GM11168 (cell line): ENCODE measurements at regions not wholly inside any gene's neighbourhood (a gene's known extent, or its start where the extent isn't known, plus 50 kb on each side); places are given as distances from the start of the nearest gene placed in this dataset.
"Not testable (repeated sequence)": the region's sequence is repeated elsewhere in the genome, so short reads cannot be mapped to it uniquely, and the experiment has no call there.

Source experiments
- in situ Hi-C: fragments of 300-500 bp; cut with MboI; formaldehyde crosslinking; loops from one replicate; pipeline ENCODE4 v1.12.0; 2022; ENCODE audit warnings: low sequenced_read_pairs; ENCODE audit not compliant: unreplicated experiment

DNA sequence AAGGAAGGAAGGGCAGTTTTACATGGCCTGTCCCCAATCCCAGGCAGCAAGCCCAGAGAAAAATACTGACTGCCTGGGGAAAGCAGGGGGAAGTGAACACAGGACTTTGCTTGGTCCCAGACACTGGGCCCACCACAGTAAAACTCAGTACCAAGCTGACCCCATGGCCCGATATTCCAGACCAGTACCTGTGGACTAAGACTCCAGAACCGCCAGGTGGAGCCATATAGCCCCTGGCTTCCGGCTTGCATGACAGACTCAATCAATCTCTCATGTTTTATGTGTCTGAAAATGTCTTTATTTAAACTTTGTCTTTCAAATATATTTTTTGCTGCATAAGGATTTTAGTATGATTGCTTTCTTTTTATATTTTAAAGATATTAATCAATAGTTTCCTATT is 767.9 kb upstream of the SLITRK6 start:
- in situ Hi-C loops, result no loop called here

DNA sequence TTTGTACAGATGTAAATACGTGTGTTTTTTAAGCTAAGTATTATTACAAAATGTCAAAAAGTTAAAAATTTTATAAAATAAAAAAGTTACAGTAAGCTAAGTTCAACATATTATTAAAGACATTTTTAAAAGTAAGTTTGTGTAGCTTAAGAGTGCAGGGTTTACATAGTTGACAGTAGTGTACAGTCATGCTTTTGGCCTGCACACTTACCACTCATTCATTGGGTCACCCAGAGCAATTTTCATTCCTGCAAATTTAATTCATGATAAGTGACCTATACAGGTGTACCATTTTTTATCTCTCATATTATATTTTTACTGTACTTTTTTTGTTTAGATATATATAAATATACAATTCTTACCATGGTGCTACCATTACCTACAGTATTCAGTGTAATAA is 769.9 kb upstream of the SLITRK6 start:
- in situ Hi-C loops, result no loop called here

- in situ Hi-C loops, result no loop called here
Observed at GRCh38 chr13:86569974-86570373, 770.8 kb upstream of the SLITRK6 start.

DNA sequence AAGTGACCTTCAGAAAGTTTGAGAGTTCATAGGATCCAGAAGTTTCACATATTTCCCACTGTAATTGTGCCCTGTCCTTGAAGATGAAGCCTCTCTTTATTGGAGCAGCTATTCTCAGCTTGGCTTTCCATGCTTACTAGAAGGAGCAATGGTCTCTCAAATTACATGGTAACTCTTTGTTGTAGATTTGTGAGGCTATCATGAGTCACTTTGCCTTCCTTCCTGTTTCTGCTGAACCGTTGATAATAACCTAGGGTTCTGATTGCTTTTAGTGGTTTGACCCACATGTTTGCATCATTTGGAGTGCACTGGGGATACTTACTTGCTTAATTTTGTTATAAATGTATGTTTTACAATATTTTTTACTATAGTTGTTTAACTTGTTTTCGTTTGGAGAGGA is 772.9 kb upstream of the SLITRK6 start:
- in situ Hi-C loops, result no loop called here

- in situ Hi-C loops, result no loop called here
Observed at GRCh38 chr13:86579662-86580061, 780.4 kb upstream of the SLITRK6 start.

- in situ Hi-C loops, result no loop called here
Observed at GRCh38 chr13:86581706-86582105, 782.5 kb upstream of the SLITRK6 start.

GRCh38 chr13:86584301-86584700 is 785.1 kb upstream of the SLITRK6 start:
- in situ Hi-C loops, result no loop called here

DNA sequence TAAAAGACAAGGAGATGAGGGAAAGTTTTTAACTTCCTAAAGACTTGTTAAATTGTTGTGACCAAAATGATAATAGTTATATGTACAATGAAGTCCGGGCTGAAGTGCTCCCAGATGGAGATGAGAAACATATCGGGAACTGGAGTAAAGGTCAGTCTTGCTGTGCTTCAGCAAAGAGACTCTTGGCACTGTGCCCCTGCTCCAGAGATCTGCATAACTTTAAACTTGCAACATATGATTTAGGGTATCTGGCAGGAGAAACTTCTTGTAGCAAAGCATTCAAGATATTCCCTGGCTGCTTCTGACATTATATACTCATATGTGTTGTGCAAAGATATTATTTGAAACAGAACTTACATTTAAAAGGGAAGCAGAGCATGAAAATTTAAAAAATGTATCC is 786.6 kb upstream of the SLITRK6 start:
- in situ Hi-C loops, result no loop called here

DNA sequence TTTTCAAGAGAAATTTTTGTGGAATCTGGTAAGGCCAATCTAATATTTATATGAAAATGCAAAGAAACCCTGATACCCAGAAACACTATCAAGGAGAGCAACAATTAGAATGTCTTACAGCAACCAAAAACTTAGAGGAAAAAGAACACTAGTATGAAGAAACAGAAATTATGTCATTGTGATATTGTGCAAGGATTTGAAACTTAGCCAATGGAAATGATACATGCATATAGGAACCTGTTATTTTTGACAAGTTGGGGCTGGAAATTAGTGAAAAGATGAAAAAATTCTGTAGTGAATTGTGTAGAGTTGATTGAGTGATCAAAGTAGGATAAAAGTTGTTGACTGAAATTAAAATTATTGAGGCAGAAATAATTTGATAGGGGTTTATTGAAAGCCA is 792.6 kb upstream of the SLITRK6 start:
- in situ Hi-C loops, result no loop called here

DNA sequence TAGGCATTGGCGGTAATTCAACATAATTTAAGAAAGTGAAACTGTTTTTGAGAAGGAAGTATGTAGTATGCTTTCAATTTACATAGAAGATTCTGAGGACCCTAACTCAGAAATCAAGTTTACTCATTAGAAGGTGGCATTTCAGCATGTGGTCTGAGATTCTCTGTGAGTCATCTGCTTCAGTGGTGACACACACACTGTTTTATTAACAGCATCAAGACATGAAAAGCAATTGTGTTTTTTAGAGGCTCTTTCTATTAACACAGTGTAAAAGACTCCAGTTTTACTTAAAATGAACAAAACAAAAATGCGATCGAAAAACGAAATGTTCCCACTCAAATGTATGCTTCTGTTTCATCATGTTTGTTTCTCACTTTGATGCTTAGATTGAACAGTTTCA is 802.1 kb upstream of the SLITRK6 start:
- in situ Hi-C loops, result no loop called here

- in situ Hi-C loops, result no loop called here
Observed at GRCh38 chr13:86606264-86606663, 807.0 kb upstream of the SLITRK6 start.

DNA sequence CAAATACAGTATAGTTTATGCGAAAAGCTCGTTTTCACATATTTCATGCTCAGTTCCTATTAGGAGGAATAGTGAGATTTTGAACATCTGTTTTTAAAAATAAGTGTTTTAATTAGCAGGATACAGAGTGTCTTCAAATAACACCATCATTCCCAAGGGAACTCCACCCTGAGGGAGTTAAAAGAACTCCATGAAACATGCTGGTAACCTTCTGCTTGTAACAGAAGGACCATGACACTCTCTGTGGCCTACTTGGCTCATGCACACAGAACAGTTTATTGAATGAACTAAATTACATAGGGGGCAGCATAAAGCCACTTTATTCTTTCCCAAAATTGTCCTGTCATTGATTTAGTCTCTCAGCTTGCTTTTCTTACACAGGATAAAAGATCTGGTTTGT is 809.5 kb upstream of the SLITRK6 start:
- in situ Hi-C loops, result no loop called here

- in situ Hi-C loops, result no loop called here
Observed at GRCh38 chr13:86633346-86633745, 834.1 kb upstream of the SLITRK6 start.

DNA sequence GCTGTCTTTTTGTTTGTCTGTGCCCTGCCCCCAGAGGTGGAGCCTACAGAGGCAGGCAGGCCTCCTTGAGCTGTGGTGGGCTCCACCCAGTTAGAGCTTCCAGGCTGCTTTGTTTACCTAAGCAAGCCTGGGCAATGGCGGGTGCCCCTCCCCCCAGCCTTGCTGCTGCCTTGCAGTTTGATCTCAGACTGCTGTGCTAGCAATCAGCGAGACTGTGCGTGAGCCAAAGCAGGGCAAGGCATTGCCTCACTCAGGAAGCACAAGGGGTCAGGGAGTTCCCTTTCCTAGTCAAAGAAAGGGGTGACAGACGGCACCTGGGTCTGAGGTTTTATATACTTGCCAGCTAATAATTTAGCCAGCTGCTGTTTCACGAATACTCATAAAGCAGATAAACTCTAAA is 852.0 kb upstream of the SLITRK6 start:
- in situ Hi-C loops, result not testable (repeated sequence)

- in situ Hi-C loops, result no loop called here
Observed at GRCh38 chr13:86653009-86653408, 853.8 kb upstream of the SLITRK6 start.

- in situ Hi-C loops, result no loop called here
Observed at GRCh38 chr13:86655561-86655960, 856.3 kb upstream of the SLITRK6 start.

- in situ Hi-C loops, result no loop called here
Observed at GRCh38 chr13:86660090-86660489, 860.9 kb upstream of the SLITRK6 start.

DNA sequence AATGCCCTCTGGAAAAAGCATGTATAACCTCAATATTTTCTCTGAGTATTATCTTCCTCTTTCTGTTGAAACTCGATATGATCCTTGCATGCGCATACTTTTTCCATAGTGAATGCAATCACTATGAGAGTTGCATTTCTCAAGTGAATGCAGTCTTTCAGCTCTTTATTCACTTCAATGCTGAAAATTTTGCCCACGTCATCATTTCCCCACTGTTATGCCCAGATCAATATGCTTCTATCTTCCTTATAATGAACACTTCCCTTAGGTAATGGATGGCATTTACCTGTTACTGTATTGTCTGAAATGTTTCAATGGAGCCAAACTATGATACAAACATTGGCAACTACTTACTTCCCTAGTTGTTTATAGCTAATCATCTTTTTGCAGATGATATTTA is 866.6 kb upstream of the SLITRK6 start:
- in situ Hi-C loops, result no loop called here

DNA sequence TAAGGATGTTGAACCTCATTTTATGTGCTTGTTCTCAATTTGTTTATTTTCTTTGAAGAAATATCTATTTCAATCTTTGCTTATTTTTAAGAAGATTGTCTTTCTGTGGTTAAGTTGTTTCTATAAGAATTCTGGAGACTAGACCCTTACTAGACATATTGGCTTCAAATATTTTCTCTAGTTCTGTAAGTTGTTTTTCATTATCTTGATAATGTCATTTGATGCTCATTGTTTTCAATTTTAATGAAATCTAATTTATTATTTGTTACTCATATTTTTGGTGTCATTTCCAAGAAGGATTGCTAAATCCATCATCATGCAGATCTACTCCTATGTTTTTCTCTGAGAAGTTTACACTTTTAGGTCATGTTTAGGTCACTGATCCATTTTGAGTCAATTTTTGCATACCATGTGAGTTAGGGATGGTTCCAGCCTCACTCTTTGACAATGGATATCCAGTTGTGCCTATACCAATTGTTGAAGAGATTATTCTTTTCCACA is 874.8 kb upstream of the SLITRK6 start:
- in situ Hi-C loops, result no loop called here

GRCh38 chr13:86681223-86681622 is 882.0 kb upstream of the SLITRK6 start:
- in situ Hi-C loops, result no loop called here

GRCh38 chr13:86684402-86684801 is 885.2 kb upstream of the SLITRK6 start:
- in situ Hi-C loops, result no loop called here

- in situ Hi-C loops, result no loop called here
Observed at GRCh38 chr13:86689911-86690310, 890.7 kb upstream of the SLITRK6 start.

- in situ Hi-C loops, result no loop called here
Observed at GRCh38 chr13:86692291-86692690, 893.1 kb upstream of the SLITRK6 start.
